NCI-H446 treated with DMSO at 0.1 percent for 48 hours (cell line): ENCODE measurements at regions not wholly inside any gene's neighbourhood (a gene's known extent, or its start where the extent isn't known, plus 50 kb on each side); places are given as distances from the start of the nearest gene placed in this dataset.
"Not testable (repeated sequence)": the region's sequence is repeated elsewhere in the genome, so short reads cannot be mapped to it uniquely, and the experiment has no call there.

Experiments
- DNase-seq: peaks from one replicate; lab custom pipeline; 2025; lab: John Stamatoyannopoulos, UW

DNA sequence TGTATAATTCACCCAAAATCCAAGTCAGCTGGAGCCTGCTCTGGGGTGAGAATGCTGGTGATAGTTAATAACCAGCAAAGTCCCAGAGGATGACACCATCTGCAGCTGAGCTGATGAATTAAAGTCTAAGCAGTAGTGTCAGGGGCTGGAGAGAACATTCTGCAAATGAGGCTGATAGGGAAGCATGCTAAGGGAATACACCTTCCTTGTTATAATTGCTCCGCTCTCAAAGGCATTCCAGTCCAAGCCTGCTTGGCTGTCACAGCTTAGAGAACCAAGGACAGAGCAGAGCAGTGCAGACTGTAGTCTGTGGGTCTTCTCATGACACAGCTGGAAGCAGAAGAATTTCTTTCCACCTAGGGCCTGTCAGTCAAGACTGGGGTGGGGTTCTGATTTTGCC lies 283.1 kb downstream of the SIPA1L2 start:
- DNase-seq = no peak

DNA sequence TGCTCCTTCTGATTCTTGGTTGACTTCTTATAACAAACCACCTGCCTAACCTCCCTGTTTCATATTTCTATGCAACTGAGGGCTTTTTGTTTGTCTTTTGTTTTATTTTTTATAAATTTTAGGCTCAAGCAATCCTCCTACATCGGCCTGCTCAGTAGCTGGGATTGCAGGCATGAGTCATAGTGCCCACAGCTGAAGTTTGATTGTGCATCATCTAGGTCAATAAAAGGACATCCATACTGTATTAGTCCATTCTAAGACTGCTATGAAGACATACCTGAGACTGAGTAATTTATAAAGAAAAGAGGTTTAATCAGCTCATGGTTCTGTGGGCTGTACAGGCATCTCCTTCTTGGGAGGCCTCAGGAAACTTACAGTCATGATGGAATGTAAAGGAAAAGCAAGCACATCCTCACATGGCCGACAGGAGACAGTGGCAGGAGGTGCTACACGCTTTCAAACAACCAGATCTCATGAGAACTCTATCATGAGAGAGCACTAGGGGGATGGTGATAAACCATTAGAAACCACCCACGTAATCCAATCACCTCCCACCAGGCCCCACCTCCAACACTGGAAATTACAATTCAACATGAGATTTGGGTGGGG lies 285.0 kb downstream of the SIPA1L2 start:
- DNase-seq = no peak

DNA sequence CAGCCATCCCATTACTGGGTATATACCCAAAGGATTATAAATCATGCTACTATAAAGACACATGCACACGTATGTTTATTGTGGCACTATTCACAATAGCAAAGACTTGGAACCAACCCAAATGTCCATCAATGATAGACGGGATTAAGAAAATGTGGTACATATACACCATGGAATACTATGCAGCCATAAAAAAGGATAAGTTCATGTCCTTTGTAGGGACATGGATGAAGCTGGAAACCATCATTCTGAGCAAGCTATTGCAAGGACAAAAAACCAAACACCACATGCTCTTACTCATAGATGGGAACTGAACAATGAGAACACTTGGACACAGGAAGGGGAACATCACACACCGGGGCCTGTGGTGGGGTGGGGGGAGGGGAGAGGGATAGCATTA lies 285.7 kb downstream of the SIPA1L2 start:
- not testable (repeated sequence) for DNase-seq

DNA sequence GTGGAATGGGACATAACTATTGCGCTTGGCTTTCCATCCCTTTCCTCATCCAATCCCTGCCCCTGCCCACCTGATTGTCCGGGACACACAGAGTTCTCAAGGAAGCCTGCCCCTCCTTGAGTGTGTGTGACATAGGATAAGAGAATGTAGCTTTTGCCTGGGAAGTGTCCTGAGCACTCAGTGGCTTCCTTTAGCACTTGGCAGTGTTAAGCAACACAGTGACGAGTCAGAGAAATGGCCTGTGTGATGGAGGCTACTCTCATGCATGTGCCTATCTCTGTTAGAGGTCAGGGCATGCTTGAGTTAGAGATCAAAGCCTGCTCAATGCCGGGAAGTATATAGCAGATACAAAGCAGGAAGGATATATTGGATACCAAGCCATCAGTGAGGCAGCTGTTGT lies 289.5 kb downstream of the SIPA1L2 start:
- DNase-seq = no peak

DNA sequence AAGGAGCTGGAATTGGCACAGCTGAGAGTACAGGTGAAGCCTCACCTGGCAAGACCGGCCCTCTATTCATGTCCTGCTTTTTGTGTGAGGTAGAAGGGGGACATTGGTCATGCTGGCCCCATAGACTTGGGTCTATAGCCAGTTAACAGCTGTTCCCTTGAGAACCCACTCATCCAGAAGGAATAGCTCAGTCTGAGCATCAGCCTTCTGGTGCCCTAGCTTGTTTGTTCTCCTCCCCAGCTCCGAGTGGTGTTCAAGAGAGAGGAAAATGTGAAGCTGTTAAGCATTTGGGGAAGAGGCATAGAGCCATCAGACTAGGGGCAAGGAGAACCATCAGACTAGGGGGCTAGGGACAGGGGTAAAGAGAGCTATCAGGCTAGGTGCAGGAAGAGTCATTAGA lies 290.9 kb downstream of the SIPA1L2 start:
- peak; percentile 75 for DNase-seq

DNA sequence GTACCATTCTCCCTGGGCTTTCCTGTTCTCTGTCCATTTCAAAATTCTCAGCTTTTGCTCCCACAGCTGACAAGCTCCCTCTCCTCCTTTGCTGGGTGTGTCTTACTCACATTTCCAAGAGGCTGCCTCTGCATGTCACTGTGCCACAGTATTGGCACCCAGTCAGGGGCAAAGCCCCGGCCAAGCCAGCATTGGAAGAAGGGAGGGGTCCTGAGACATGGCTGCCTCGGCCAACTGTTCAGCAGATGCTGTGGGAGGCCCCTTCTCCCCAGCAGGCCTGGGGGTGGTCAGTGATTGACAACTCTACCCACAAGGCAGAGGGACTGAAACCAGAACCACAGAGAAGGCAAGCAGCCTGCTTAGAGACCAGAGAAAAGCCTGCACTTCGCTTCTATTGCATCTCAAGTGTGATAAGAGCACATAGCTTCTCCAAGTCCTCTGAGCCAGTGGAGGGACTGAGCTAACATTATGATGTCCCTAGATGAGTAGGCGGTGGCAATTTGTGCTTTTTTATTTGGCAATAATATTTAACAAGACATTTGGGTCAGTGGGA lies 294.1 kb downstream of the SIPA1L2 start:
- DNase-seq = peak; percentile 93

DNA sequence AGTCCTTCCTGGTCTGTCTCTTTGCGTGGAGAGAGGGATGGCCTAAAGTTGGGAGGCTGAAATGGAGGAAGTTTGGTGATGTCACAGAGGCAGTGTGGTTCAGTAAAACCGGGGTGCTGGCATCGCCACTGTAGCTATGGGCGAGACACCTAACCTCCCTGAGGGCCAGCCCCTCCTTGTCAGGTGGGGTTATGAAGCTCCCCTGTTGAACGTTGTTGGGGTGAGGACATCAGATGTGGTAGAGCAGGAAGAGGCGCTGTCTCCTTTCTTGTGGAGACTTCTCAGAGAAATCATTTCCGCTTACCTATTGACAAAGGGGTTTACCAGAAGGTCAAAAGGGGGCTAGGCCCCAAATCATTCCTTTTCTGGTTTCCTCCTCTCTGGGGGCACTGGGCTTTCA lies 294.7 kb downstream of the SIPA1L2 start:
- no peak for DNase-seq

DNA sequence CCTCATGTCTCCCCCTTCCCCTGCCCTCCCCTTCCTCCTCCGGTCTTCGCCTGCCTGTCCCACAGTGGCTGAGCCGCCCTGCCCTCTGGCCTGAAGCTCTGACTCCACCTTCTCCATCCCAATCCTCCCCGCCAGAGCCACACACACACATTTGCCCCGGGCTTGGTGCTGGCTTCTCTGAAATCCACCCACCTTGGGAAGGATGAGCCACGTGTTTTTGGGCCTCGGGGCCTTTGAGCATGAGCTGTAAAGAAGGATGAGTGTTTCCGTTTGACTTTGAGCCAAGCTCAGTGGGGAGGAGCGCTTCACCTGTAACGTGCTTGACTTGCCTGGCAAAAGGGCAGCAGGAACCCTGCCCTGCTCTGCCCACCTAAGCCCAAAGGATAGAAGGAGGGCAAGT lies 295.1 kb downstream of the SIPA1L2 start:
- DNase-seq = no peak

DNA sequence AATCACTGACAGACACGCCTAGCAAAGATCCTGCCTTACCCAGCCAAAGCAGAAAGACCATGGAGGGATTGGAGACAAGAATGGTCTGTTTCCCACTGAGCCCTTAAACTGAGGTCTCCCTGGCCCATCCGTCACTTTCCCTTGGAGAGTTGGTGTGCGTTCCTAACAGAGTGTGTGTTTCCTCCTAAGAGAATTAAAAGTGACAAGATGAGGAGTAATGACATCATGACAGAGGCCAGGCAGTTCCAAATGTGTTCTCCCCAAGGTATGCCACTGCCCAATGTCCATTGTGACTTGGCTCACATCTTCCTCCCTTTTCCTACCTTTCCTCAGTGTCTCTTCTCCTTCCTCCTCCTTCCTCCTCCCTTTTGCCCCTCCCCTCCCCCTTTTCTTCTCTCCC lies 295.7 kb downstream of the SIPA1L2 start:
- DNase-seq = no peak

DNA sequence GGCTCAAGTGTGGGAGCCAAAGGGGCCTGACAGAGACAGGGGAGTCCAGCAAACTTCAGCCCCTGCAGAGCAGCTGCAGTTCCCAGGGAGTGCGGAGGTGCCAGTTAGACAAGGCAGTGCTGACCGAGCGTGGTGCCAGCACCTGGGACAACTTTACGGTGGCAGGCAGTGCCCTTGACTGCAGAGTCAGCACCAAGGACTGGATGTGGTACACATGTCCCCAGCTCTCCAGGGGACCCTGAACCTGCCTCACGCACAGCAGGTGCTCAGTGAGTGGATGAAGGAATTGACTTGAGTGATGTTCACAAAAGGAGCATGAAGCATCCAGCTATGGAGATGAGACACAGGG lies 296.5 kb downstream of the SIPA1L2 start:
- no peak for DNase-seq

DNA sequence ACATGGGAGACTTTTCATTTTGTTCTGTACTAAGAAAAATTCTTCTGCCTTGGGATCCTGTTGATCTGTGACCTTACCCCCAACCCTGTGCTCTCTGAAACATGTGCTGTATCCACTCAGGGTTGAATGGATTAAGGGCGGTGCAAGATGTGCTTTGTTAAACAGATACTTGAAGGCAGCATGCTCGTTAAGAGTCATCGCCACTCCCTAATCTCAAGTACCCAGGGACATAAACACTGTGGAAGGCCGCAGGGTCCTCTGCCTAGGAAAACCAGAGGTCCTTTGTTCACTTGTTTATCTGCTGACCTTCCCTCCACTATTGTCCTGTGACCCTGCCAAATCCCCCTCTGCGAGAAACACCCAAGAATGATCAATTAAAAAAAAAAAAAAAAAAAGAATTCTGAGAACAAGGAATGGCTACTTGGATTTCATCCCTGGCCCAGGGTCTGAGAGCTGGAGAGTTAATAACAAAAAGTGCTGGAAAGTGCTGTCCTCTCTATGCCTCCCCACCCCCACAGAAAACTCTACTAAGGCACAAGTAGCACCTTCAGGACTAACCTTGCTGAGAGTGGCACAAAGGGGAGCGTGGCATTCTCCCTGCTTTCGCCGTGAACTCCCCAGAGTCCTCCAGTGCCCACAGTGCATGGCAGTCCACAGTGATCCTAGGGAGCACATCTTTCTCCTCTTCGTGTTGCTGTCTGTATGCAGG lies 297.1 kb downstream of the SIPA1L2 start:
- not testable (repeated sequence) for DNase-seq

DNA sequence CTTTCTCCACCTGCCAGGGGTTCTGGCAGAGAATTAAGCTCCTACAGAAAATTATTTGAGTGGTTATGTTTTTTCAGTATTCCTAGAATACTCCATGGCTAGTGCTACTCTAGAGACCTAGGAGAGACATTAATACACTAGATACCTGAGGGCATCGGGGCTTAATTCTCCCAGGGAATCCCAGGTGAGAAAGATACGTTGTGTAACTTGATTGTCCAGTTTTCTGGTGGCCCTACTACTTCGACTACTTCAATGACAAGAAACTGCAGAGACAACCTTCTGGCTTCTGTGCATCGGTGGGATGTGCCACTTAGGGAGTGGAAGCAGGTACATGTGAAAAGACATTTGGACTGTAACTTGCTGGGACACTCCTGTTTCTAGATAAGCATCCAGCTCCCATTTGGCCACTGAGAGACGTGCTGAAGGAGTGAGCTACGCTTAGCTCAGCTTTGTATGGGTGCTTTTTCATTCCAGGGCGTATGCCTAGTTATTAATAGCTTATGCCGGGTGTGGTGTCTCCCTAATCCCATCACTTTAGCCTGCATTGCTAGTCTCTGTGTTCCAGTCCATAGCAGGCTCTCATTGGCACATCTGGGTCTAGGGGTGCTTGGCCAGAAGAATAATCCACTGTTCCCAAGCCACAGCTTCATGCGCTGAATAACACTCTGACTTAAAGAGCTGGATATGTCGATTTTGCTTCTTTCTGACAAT lies 300.7 kb downstream of the SIPA1L2 start:
- DNase-seq = no peak

DNA sequence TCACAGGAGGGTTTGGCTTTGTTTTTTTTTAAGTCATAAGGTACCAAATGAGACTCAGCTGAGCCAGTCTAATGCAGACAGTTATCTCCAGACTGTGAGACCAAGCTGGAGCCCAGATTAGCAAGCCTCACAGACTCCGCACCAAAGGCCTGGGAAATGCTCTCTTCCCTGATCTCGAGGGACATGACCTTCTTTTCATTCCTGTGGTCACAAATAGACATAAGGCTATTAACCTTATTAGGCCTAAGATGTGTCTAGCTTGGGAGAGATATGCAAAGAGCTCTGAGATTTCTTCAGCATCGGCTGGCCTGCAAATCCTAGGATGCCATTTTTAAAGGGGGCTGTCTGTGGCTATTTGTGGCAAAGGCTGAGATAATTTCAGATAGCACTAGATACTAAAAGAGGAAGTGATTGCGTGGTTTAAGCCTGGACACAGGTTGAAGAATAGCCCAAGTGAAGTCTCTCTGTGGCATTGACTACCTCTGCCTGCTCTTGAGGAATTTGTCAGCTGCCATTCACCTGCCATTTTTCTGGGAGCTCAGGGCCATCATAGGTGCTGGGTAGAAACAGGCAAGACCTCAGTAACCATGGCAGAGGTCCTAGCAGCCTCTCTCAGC lies 301.3 kb downstream of the SIPA1L2 start:
- DNase-seq = no peak

DNA sequence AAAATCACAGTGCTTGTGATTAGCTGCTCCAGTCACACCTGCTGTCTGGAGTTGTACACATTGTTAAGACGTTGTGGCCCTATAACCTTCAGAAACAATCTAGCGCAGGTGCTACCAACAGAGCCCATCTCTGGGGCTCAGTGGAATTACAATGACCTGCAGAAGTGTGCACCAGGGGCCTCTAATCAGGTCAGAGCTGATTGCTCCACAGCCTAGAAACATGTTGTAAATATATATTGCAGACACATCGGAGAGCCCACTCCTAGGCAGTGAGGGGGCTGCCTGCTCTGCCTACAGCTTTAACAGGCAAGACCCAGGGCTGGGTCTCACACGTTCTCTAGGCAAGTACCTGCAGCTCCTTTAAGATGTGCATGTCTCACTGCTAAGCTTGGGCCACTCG lies 302.0 kb downstream of the SIPA1L2 start:
- no peak for DNase-seq

DNA sequence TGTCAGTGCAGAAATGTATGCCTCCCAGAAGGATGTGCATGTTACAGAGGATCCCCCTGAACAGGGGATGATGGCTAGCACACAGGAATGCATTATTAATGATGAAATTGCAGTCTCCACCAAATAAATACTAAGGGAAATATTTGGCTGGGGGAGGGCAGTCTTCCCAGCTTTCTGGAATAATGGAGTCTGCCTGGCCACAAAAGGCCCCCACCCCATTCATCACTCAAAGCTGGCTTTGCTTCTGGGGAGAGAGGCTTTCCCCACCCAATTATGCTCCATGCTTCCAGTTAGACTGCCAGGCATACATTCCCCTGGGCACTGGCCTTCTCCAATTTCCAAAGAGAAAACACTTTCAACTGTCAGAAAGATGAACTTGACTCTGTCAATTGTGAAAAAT lies 302.7 kb downstream of the SIPA1L2 start:
- no peak for DNase-seq

DNA sequence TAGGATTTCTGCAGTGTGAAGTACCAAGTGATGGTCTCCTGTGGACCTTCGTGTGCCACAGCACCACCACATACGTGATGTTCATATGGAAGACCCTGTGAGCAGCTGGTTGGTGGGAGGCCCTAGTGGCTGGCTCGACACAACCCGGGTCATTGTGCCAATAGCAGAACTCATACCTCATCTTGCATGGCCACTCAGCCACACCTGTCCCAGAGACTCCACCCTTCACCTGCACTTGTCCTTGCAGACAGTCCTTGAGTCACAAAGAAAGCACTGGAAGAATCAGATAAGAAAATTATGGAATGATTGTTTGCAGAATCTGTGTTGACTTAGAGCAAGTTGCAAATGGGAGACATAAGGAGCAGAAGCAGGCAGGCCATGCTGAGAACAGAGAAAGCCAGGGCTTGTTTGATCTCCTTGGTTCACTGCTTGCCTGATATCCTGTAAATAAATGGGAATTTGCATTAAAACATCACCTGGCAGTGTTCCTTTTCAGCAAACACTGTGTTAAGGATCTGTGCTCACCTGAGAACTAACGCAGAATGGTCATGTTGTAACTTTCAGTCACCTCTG lies 307.7 kb downstream of the SIPA1L2 start:
- no peak for DNase-seq

DNA sequence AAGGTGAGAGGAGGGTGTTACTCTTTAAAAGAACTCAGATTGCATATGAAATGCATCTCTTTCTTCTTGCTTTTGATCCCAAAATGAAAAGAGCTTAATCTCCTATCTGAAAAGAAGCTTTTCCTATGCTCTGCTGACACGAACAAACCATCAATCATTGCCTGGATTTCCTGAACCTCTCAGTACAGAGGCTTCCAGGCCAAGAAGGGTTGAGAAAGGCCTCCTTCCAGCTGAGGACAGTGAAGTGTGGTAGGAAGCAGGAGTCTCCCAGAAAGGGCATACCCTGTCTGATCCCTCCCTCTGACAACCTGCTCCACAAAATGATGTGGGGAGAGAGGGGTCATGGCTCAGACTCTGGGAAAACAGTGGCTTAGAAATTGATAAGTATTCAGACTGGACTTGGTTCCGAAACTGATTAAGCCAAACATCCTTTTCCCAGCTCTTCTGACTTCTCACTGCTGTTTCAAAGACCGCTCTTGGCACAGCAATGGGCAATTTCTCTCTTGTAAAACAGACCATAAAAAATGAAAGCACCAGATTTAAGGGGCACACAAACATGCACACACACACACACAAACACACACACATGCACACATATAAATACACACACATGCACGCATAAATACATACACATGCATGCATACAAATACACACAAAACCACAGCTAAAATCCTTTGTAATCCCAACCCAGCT lies 310.3 kb downstream of the SIPA1L2 start:
- DNase-seq = no peak

DNA sequence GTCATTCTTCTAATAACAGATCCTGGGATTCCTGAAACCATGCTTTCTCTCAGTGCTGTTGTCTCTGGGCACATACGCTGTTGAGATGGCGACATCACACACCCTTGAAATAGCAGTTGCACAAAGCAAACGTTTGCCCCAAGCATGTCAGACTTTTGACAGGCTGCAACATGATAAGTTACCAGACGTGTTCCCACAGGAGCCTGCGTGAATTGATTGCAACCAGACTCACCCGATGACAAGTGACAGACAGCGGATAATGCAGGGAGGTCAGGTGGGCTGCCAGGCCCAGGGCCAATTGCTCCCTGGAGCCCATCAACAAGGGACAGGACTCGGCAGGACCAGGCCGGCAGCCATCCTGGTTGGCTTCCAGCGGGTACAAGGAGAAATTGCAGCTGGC lies 310.9 kb downstream of the SIPA1L2 start:
- DNase-seq = peak; percentile 59

DNA sequence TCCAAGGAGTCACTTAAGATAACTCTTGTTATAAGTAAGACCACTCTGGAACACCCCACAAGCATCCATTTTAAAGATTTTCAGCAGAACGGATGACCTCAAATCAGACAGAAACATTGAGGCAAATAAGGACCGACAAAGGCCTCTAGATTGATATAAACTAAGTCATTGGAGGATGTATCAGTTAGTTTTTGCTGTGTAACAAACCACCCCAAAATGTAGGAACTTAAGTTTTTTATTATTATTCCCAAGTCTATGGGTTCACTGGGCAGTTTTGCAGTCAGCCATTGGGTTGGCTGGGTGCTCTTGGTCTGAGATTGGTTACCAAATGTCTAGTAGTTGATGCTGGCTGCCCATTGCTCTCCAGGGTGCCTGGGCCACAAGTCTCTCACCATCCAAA lies 311.8 kb downstream of the SIPA1L2 start:
- DNase-seq = no peak

DNA sequence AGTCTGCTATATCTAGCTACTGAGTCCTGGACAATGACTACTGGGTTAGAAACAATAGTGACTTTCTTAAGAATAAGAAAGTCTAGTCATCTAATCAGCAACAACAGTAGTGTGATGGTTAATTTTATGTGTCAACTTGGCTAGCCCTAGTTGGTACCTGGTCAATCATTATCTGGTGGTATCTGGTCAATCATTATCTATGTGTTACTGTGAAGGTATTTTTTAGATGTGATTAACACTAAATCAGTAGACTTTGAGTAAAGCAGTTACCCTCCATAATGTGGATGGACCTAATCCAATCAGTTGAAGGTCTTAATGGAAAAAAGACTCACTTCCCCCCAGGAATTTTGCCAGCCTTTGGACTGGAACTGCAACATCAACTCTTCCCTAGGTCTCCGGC lies 312.6 kb downstream of the SIPA1L2 start:
- no peak for DNase-seq

DNA sequence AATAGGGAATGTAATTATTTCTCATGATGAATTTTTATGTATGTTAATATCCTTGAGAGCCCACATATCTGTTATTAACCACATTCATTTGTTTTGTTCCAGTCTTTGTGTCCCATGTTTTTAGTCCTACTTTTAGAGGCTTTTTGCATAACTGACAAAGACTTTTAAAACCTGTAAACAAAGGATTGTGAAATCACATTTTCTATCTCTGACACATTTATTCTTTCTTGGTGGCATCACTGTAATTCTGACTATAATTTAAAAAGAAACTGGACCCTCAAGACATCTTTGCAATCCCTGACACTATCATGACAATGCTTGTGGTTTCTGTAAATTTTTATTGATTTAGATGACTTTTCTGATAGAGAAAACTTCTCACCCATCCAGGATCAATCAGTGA lies 313.1 kb downstream of the SIPA1L2 start:
- DNase-seq = no peak

DNA sequence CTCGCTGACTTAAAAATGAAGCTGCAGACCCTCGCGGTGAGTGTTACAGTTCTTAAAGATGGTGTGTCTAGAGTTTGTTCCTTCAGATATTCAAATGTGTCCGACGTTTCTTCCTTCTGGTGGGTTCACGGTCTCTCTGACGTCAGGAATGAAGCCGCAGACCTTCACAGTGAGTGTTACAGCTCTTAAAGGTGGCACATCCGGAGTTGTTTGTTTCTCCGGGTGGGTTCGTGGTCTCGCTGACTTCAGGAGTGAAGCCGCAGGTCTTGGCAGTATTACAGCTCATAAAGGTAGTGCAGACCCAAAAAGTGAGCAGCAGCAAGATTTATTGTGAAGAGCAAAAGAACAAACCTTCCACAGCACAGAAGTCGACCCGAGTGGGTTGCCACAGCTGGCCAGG lies 316.1 kb downstream of the SIPA1L2 start:
- DNase-seq = not testable (repeated sequence)
